Liver (tissue), 3 donors: ENCODE measurements at regions not wholly inside any gene's neighbourhood (a gene's known extent, or its start where the extent isn't known, plus 50 kb on each side); places are given as distances from the start of the nearest gene placed in this dataset.
"Not testable (repeated sequence)": the region's sequence is repeated elsewhere in the genome, so short reads cannot be mapped to it uniquely, and the experiment has no call there.

Experiments used
- CTCF ChIP-seq: fragments of 150-350 bp; IDR thresholded peaks from 2 replicates; pipeline ENCODE4 v1.5.1; 2017; ENCODE audit warnings: improper control_type of control experiment, low read depth, low read length; ENCODE audit not compliant: missing input control
- MAX ChIP-seq: IDR thresholded peaks from 2 replicates; pipeline ENCODE4 v1.6.1; 2016; ENCODE audit warnings: antibody characterized with exemption
- REST ChIP-seq: IDR thresholded peaks from 2 replicates; pipeline ENCODE4 v1.6.1; 2016; ENCODE audit warnings: antibody characterized with exemption, mild to moderate bottlenecking
- SP1 ChIP-seq: IDR thresholded peaks from 2 replicates; pipeline ENCODE4 v1.6.1; 2018; ENCODE audit warnings: antibody characterized with exemption, mild to moderate bottlenecking
- donor health status: healthy.
- donor health status: healthy.

- TF ChIP-seq CTCF, REST, SP1, MAX: not testable (repeated sequence)
Observed at GRCh38 chr18:27510036-27510633, 325.0 kb upstream of the CHST9 start.
